H1 (cell line): ENCODE measurements at regions not wholly inside any gene's neighbourhood (a gene's known extent, or its start where the extent isn't known, plus 50 kb on each side); places are given as distances from the start of the nearest gene placed in this dataset.
A peak's percentile ranks its signal among the peaks of the same experiment; 100 is the strongest.

Source experiments
- CTCF ChIA-PET: fragments of 300-600 bp; sonication (Branson Sonifier 250); formaldehyde crosslinking; loops from one replicate; lab custom pipeline; 2021; ENCODE audit not compliant: partially characterized antibody; lab: Charles Lee
- POLR2A ChIA-PET: fragments of 300-600 bp; sonication (Branson Sonifier 250); formaldehyde crosslinking; loops from one replicate; lab custom pipeline; 2021; ENCODE audit warnings: inconsistent platforms; ENCODE audit not compliant: partially characterized antibody; lab: Charles Lee
- DNase-seq, 2 experiments: peaks; one replicate each; pipeline versions ENCODE4 v3.0.0 to v3.0.0-alpha.2; 2010 to 2022; ENCODE audit warnings: low spot score in 2 of 2, low read depth in 1 of 2, mixed read lengths in 1 of 2
- FAIRE-seq: peaks from 2 replicates; lab custom pipeline; 2011; peaks lifted over from hg19 to GRCh38; lab: Jason Lieb, UNC
- H2AFZ ChIP-seq: 2 replicates; pipeline ENCODE4 v1.8.1; 2012; ENCODE audit warnings: low read length, inconsistent platforms
- H2AK5ac ChIP-seq: 2 replicates; pipeline ENCODE4 v1.6.1; 2013; ENCODE audit warnings: low read depth, low read length
- H2BK120ac ChIP-seq: replicated peaks from 2 replicates; pipeline ENCODE3; 2013; ENCODE audit warnings: low read depth, low read length, inconsistent platforms
- H2BK12ac ChIP-seq: 2 replicates; pipeline ENCODE4 v1.6.1; 2013; ENCODE audit warnings: low read depth, low read length
- H2BK15ac ChIP-seq: 2 replicates; pipeline ENCODE4 v1.6.1; 2013; ENCODE audit warnings: low read length
- H2BK20ac ChIP-seq: 2 replicates; pipeline ENCODE4 v1.6.1; 2013; ENCODE audit warnings: low read length
- H2BK5ac ChIP-seq: 2 replicates; pipeline ENCODE4 v1.6.1; 2013; ENCODE audit warnings: low read depth, low read length
- H3K14ac ChIP-seq: 2 replicates; pipeline ENCODE4 v1.6.1; 2013; ENCODE audit warnings: inconsistent platforms; ENCODE audit not compliant: insufficient read length
- H3K18ac ChIP-seq: 2 replicates; pipeline ENCODE4 v1.6.1; 2013; ENCODE audit warnings: low read length; ENCODE audit errors: extremely low read depth
- H3K23ac ChIP-seq: 2 replicates; pipeline ENCODE4 v1.6.1; 2013; ENCODE audit warnings: inconsistent platforms; ENCODE audit not compliant: insufficient read length
- H3K23me2 ChIP-seq: 2 replicates; pipeline ENCODE4 v1.6.1; 2013; ENCODE audit warnings: low read depth, low read length
- H3K27ac ChIP-seq: 2 replicates; pipeline ENCODE4 v1.6.1; 2011; ENCODE audit warnings: low read depth, low read length, inconsistent platforms
- H3K27me3 ChIP-seq, 4 experiments: replicated peaks in 1 of 4; 1 replicate in 1 of 4; 2 replicates in 3 of 4; pipeline versions ENCODE4 v1.6.1 to v1.8.1; 2011 to 2013; ENCODE audit warnings: low read length in 3 of 4, mild to moderate bottlenecking in 3 of 4, inconsistent platforms in 2 of 4, mixed read lengths in 2 of 4, moderate library complexity in 1 of 4; ENCODE audit not compliant: control insufficient read depth in 3 of 4, insufficient read depth in 3 of 4; ENCODE audit errors: extremely low read depth in 1 of 4
- H3K36me3 ChIP-seq, 4 experiments: 2 replicates each; pipeline versions ENCODE4 v1.6.1 to v1.8.1; 2011 to 2013; ENCODE audit warnings: mild to moderate bottlenecking in 4 of 4, low read length in 3 of 4, moderate library complexity in 2 of 4, control low read depth in 1 of 4, inconsistent platforms in 1 of 4; ENCODE audit not compliant: insufficient read depth in 4 of 4, control insufficient read depth in 2 of 4
- H3K4ac ChIP-seq: replicated peaks from 2 replicates; pipeline ENCODE3; 2013; ENCODE audit warnings: low read length, low read depth, mixed read lengths, inconsistent platforms; ENCODE audit not compliant: insufficient read length
- H3K4me1 ChIP-seq, 4 experiments: replicated peaks in 1 of 4; 1 replicate in 1 of 4; 2 replicates in 3 of 4; pipeline versions ENCODE4 v1.6.1 to v1.8.1; 2011 to 2013; ENCODE audit warnings: low read length in 3 of 4, inconsistent platforms in 2 of 4, mixed read lengths in 1 of 4; ENCODE audit not compliant: insufficient read depth in 4 of 4, control insufficient read depth in 3 of 4
- H3K4me2 ChIP-seq, 2 experiments: 2 replicates each; pipeline versions ENCODE4 v1.6.1 to v1.8.1; 2011 to 2013; ENCODE audit warnings: low read depth in 2 of 2, low read length in 2 of 2, control low read depth in 1 of 2, inconsistent platforms in 1 of 2, mild to moderate bottlenecking in 1 of 2; ENCODE audit not compliant: insufficient read depth in 1 of 2
- H3K4me3 ChIP-seq, 4 experiments: fragments of 200-600, 300-600 bp in 1 of 4; sonication (generic), shearing (Covaris generic), sonication (Bioruptor Twin) in 1 of 4; 2 replicates each; pipeline versions ENCODE4 v1.5.1 to v1.8.1; 2011 to 2016; ENCODE audit warnings: low read length in 4 of 4, low read depth in 3 of 4, control low read depth in 2 of 4, inconsistent platforms in 2 of 4, mild to moderate bottlenecking in 2 of 4, mixed read lengths in 1 of 4, moderate library complexity in 1 of 4; ENCODE audit not compliant: insufficient read depth in 2 of 4; ENCODE audit errors: extremely low read depth in 1 of 4
- H3K56ac ChIP-seq: replicated peaks from 2 replicates; pipeline ENCODE3; 2013; ENCODE audit warnings: low read depth, mild to moderate bottlenecking, mixed read lengths, low read length, inconsistent platforms; ENCODE audit not compliant: insufficient read length
- H3K79me1 ChIP-seq: 2 replicates; pipeline ENCODE4 v1.6.1; 2013; ENCODE audit warnings: low read depth, low read length, control low read depth
- H3K79me2 ChIP-seq, 2 experiments: 2 replicates each; pipeline versions ENCODE4 v1.6.1 to v1.8.1; 2012 to 2013; ENCODE audit warnings: low read length in 2 of 2, mild to moderate bottlenecking in 2 of 2, inconsistent platforms in 1 of 2; ENCODE audit not compliant: insufficient read depth in 2 of 2, control insufficient read depth in 1 of 2
- H3K9ac ChIP-seq, 4 experiments: replicated peaks in 1 of 4; 1 replicate in 1 of 4; 2 replicates in 3 of 4; pipeline versions ENCODE4 v1.6.1 to v1.8.1; 2011 to 2013; ENCODE audit warnings: low read depth in 3 of 4, low read length in 3 of 4, control low read depth in 2 of 4, mild to moderate bottlenecking in 2 of 4, moderate library complexity in 2 of 4, inconsistent platforms in 1 of 4; ENCODE audit errors: extremely low read depth in 1 of 4
- H3K9me3 ChIP-seq, 2 experiments: 2 replicates each; pipeline versions ENCODE4 v1.6.1 to v1.8.1; 2012 to 2013; ENCODE audit warnings: mild to moderate bottlenecking in 2 of 2, moderate library complexity in 2 of 2, control low read depth in 1 of 2, inconsistent platforms in 1 of 2, low read depth in 1 of 2, low read length in 1 of 2, mixed read lengths in 1 of 2; ENCODE audit not compliant: insufficient read depth in 2 of 2
- H4K20me1 ChIP-seq, 2 experiments: replicated peaks in 1 of 2; 2 replicates each; pipeline versions ENCODE3 to v1.8.1; 2011 to 2013; ENCODE audit warnings: inconsistent platforms in 2 of 2, low read length in 2 of 2, mild to moderate bottlenecking in 1 of 2; ENCODE audit not compliant: insufficient read depth in 2 of 2, control insufficient read depth in 1 of 2
- H4K5ac ChIP-seq: 2 replicates; pipeline ENCODE4 v1.6.1; 2013; ENCODE audit warnings: low read length, low read depth, mixed read lengths, inconsistent platforms; ENCODE audit not compliant: insufficient read length
- H4K8ac ChIP-seq: 2 replicates; pipeline ENCODE4 v1.8.0; 2013; ENCODE audit warnings: mild to moderate bottlenecking, moderate library complexity, low read length, inconsistent platforms; ENCODE audit not compliant: insufficient read depth; ENCODE audit errors: extremely low read depth
- H4K91ac ChIP-seq: replicated peaks from 2 replicates; pipeline ENCODE3; 2013; ENCODE audit warnings: low read length, mixed read lengths, inconsistent platforms; ENCODE audit not compliant: insufficient read length
- ATF3 ChIP-seq: IDR thresholded peaks from 2 replicates; pipeline ENCODE4 v1.6.1; 2011; ENCODE audit warnings: low read depth, mild to moderate bottlenecking, low read length; ENCODE audit not compliant: insufficient read depth
- BRCA1 ChIP-seq: IDR thresholded peaks from 2 replicates; pipeline ENCODE4 v1.6.1; 2012; ENCODE audit warnings: low read depth, low read length, improper control_type of control experiment
- CTCF ChIP-seq, 3 experiments: IDR thresholded peaks; 1 replicate in 2 of 3; 2 replicates in 1 of 3; pipeline versions ENCODE4 v1.5.1 to v1.6.1; 2011; ENCODE audit warnings: low read length in 3 of 3, mild to moderate bottlenecking in 3 of 3, inconsistent platforms in 2 of 3, low read depth in 1 of 3, moderate library complexity in 1 of 3; ENCODE audit not compliant: insufficient read depth in 1 of 3; ENCODE audit errors: control extremely low read depth in 1 of 3
- EZH2 ChIP-seq: fragments of 200-600 bp; sonication (generic); IDR thresholded peaks from 2 replicates; pipeline ENCODE4 v1.7.1; 2012; ENCODE audit warnings: low read depth, mild to moderate bottlenecking, moderate library complexity, low read length, inconsistent platforms; ENCODE audit not compliant: severe bottlenecking
- MAFK ChIP-seq: IDR thresholded peaks from 2 replicates; pipeline ENCODE4 v1.6.1; 2012; ENCODE audit warnings: low read depth, mild to moderate bottlenecking, improper control_type of control experiment, low read length
- MAX ChIP-seq: IDR thresholded peaks from 2 replicates; pipeline ENCODE4 v1.6.1; 2012; ENCODE audit warnings: inconsistent platforms
- SIRT6 ChIP-seq: IDR thresholded peaks from one replicate; pipeline ENCODE4 v1.7.1; 2012; ENCODE audit warnings: low read length, inconsistent platforms
- SIX5 ChIP-seq: IDR thresholded peaks from 2 replicates; pipeline ENCODE4 v1.6.1; 2011; ENCODE audit warnings: mild to moderate bottlenecking, low read depth, low read length
- ZNF274 ChIP-seq: IDR thresholded peaks from 2 replicates; pipeline ENCODE4 v1.7.0; 2012; ENCODE audit warnings: low read length, borderline replicate concordance; ENCODE audit errors: extremely low read depth
- WGBS, 2 experiments: shearing (Covaris generic) in 1 of 2; methylation state at CpG; one replicate each; pipeline versions ENCODE4 v1.1.6 to v1.1.7; 2013 to 2015; ENCODE audit warnings: low lambda C conversion rate in 2 of 2, mixed read lengths in 2 of 2, inconsistent platforms in 1 of 2, low coverage in 1 of 2, missing lambda C conversion rate in 1 of 2; ENCODE audit not compliant: insufficient replicate concordance in 2 of 2, insufficient coverage in 1 of 2, insufficient read length in 1 of 2; ENCODE audit errors: extremely low coverage in 1 of 2, missing lambda C conversion rate in 1 of 2; 5-methylcytosine and 5-hydroxymethylcytosine counted together

- no peak for DNase-seq
- H2BK15ac ChIP-seq: no peak overlapping the region; the same call in 1 of the 2 replicates
- 0 out of 2 replicates have a peak overlapping the region, but pooled peaks have one; percentile 31 for H2BK5ac ChIP-seq
- ChIA-PET POLR2A (interaction anchor here (0.8 to 1.4 kb wide), 4 partner anchors 9 to 116 kb away, joined by 3 to 4 read pairs (median 3); no protein-coding TSS in a partner anchor), CTCF (interaction anchor here (0.7 to 10.0 kb wide), 20 partner anchors 8 to 190 kb away, joined by 3 to 114 read pairs (median 4); no protein-coding TSS in a partner anchor)
- no peaks in the 10 kb centered on the region for H3K79me1 ChIP-seq
- no peaks in the 10 kb centered on the region; the same call in 1 of the 2 replicates for H3K23me2 ChIP-seq
- no peak overlapping the region for H3K9ac ChIP-seq
- H3K79me2 ChIP-seq: no peaks in the 10 kb centered on the region
- no peak overlapping the region for H2BK120ac ChIP-seq
- peak overlapping the region; percentile 2; the same call in 1 of the 2 replicates for H2AK5ac ChIP-seq
- no peak overlapping the region for H3K56ac ChIP-seq
- no peaks in the 10 kb centered on the region for H4K20me1 ChIP-seq
- no peaks in the 10 kb centered on the region for H3K36me3 ChIP-seq
- FAIRE-seq: no peak
- H4K8ac ChIP-seq: no peak overlapping the region
- no peak overlapping the region for H2BK20ac ChIP-seq
- H3K9me3 ChIP-seq: no peaks in the 10 kb centered on the region
- H3K18ac ChIP-seq: peak overlapping the region; percentile 65; the same call in 1 of the 2 replicates
- H4K91ac ChIP-seq: peak overlapping the region; percentile 35
- H2BK12ac ChIP-seq: peak overlapping the region; percentile 60; the same call in 1 of the 2 replicates
- no peak overlapping the region for H3K4me2 ChIP-seq
- peak overlapping the region; percentile 65 for H3K4ac ChIP-seq
- no peak overlapping the region for H3K27ac ChIP-seq
- no peak overlapping the region for H3K4me3 ChIP-seq
- H3K23ac ChIP-seq: no peak overlapping the region
- no peaks in the 10 kb centered on the region for H3K27me3 ChIP-seq
- 75% methylated on average over 13 of the region's 15 CpGs; no CpG with 5 or more reads in 1 of the 2 experiments for WGBS, 2 experiments
- H2AFZ ChIP-seq: no peak overlapping the region
- H4K5ac ChIP-seq: no peak overlapping the region
- peaks cover 0 to 14% (median 9%) of the 10 kb centered on the region in 4 experiments; a peak in 6 of 7 replicates for H3K4me1 ChIP-seq
- no peak overlapping the region for H3K14ac ChIP-seq
- no peak for TF ChIP-seq SIRT6
- no peak for TF ChIP-seq ATF3
- TF ChIP-seq MAFK: no peak
- TF ChIP-seq BRCA1: no peak
- TF ChIP-seq EZH2: no peak
- no peak for TF ChIP-seq CTCF (IDR thresholded peaks at IDR 0.05; ENCODE audit: control extremely low read depth in 1 of 3, insufficient read depth in 1 of 3, low read depth in 1 of 3, low read length in 3 of 3)
- TF ChIP-seq MAX: no peak
- no peak for TF ChIP-seq ZNF274
- no peak for TF ChIP-seq SIX5
These were observed 127.1 kb downstream of the ENGASE start for GRCh38 chr17:79201536-79202227.
